ENCODE measurements at regions not wholly inside any gene's neighbourhood (a gene's known extent, or its start where the extent isn't known, plus 50 kb on each side); places are given as distances from the start of the nearest gene placed in this dataset.

GRCh38 chr1:221878134-221878533, 136.2 kb upstream of the DUSP10 start:
- TF ChIP-seq, protein P1, sequence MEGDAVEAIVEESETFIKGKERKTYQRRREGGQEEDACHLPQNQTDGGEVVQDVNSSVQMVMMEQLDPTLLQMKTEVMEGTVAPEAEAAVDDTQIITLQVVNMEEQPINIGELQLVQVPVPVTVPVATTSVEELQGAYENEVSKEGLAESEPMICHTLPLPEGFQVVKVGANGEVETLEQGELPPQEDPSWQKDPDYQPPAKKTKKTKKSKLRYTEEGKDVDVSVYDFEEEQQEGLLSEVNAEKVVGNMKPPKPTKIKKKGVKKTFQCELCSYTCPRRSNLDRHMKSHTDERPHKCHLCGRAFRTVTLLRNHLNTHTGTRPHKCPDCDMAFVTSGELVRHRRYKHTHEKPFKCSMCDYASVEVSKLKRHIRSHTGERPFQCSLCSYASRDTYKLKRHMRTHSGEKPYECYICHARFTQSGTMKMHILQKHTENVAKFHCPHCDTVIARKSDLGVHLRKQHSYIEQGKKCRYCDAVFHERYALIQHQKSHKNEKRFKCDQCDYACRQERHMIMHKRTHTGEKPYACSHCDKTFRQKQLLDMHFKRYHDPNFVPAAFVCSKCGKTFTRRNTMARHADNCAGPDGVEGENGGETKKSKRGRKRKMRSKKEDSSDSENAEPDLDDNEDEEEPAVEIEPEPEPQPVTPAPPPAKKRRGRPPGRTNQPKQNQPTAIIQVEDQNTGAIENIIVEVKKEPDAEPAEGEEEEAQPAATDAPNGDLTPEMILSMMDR (conservative IDR thresholded peaks at IDR 0.05; ENCODE audit: low read depth, low read length) = no peak
- TF ChIP-seq EZH2 (IDR thresholded peaks at IDR 0.05; ENCODE audit: low read length, unreplicated experiment) = no peak

All from PC-3 (cell line).